ENCODE measurements at regions not wholly inside any gene's neighbourhood (a gene's known extent, or its start where the extent isn't known, plus 50 kb on each side); places are given as distances from the start of the nearest gene placed in this dataset.

DNA sequence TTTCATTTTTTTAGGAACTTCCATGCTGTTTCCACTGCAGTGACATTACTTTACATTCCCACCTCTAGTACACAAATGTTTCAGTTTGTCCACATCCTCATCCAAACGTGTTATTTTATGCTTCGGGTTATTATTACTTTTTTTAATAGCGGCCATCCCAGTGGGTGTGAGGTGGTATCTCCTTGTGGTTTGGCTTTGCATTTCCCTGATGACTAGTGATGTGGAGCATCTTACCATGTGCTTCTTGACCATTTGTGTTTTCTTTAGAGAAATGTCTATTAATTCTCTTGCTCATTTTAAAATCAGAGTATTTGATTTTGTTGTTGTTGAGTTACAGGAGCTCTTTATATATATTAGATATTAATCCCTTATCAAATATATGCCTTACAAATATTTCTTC is 70.3 kb upstream of the ANO1 start:
- H3K4me1 Mint-ChIP-seq = no peaks in the 10 kb centered on the region
- TF ChIP-seq EZH2 (IDR thresholded peaks at IDR 0.05; ENCODE audit: borderline replicate concordance, insufficient read depth, low read depth, low read length, poor library complexity, severe bottlenecking) = no peak
- TF ChIP-seq, protein P1, sequence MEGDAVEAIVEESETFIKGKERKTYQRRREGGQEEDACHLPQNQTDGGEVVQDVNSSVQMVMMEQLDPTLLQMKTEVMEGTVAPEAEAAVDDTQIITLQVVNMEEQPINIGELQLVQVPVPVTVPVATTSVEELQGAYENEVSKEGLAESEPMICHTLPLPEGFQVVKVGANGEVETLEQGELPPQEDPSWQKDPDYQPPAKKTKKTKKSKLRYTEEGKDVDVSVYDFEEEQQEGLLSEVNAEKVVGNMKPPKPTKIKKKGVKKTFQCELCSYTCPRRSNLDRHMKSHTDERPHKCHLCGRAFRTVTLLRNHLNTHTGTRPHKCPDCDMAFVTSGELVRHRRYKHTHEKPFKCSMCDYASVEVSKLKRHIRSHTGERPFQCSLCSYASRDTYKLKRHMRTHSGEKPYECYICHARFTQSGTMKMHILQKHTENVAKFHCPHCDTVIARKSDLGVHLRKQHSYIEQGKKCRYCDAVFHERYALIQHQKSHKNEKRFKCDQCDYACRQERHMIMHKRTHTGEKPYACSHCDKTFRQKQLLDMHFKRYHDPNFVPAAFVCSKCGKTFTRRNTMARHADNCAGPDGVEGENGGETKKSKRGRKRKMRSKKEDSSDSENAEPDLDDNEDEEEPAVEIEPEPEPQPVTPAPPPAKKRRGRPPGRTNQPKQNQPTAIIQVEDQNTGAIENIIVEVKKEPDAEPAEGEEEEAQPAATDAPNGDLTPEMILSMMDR (IDR thresholded peaks at IDR 0.05) = no peak
- CTCF ChIA-PET = no interaction called here
- no peaks in the 10 kb centered on the region for H3K9me3 Mint-ChIP-seq (ENCODE audit: insufficient read depth)
- POLR2A ChIA-PET = no interaction called here
- DNase-seq (no peak), ATAC-seq (ENCODE audit: low read depth) (no peak)
- peaks cover 0 to 5% (median 0%) of the 10 kb centered on the region in 4 experiments for H3K27me3 ChIP-seq (replicated peaks in 1 of 4; ENCODE audit: control extremely low read depth in 1 of 4, control insufficient read depth in 3 of 4, insufficient read depth in 4 of 4, low read length in 3 of 4)
- H3K9me3 ChIP-seq (ENCODE audit: control extremely low read depth in 1 of 3, control insufficient read depth in 2 of 3, insufficient read depth in 1 of 3, low read length in 2 of 3) = no peaks in the 10 kb centered on the region
- H3K9ac ChIP-seq (ENCODE audit: low read length) = no peak overlapping the region
- H3K27me3 Mint-ChIP-seq = no peaks in the 10 kb centered on the region
- H2AFZ ChIP-seq (ENCODE audit: insufficient read depth, low read depth, low read length, poor library complexity, severe bottlenecking) = no peak overlapping the region
- no peaks in the 10 kb centered on the region for H4K20me1 ChIP-seq (ENCODE audit: control insufficient read depth, insufficient read depth, low read length, poor library complexity, severe bottlenecking)
- H3K4me3 Mint-ChIP-seq = no peak overlapping the region
- H3K4me2 ChIP-seq (replicated peaks; ENCODE audit: low read depth, low read length, poor library complexity, severe bottlenecking) = no peak overlapping the region
- no peaks in the 10 kb centered on the region for H3K36me3 ChIP-seq (replicated peaks in 1 of 2; ENCODE audit: control extremely low read depth in 1 of 2, control insufficient read depth in 1 of 2, extremely low read depth in 1 of 2, insufficient read depth in 2 of 2, low read length in 1 of 2)
- intact Hi-C loops (cut with micrococcal nuclease) = no loop called here
- whole genome bisulfite sequencing (ENCODE audit: insufficient coverage) = no CpG with 5 or more reads among the region's 3 CpGs
- no peak overlapping the region for H3K27ac ChIP-seq (ENCODE audit: low read length in 2 of 2)
- H3K27ac Mint-ChIP-seq = no peak overlapping the region
- no peak overlapping the region for H3K4me3 ChIP-seq (ENCODE audit: control extremely low read depth in 1 of 5, extremely low read depth in 1 of 5, insufficient read depth in 1 of 5, low read depth in 2 of 5, low read length in 4 of 5)
- H3K79me2 ChIP-seq (ENCODE audit: control insufficient read depth, insufficient read depth, low read length) = no peaks in the 10 kb centered on the region
- H3K4me1 ChIP-seq (ENCODE audit: control insufficient read depth in 2 of 2, insufficient read depth in 2 of 2, low read length in 2 of 2) = no peaks in the 10 kb centered on the region

DNA sequence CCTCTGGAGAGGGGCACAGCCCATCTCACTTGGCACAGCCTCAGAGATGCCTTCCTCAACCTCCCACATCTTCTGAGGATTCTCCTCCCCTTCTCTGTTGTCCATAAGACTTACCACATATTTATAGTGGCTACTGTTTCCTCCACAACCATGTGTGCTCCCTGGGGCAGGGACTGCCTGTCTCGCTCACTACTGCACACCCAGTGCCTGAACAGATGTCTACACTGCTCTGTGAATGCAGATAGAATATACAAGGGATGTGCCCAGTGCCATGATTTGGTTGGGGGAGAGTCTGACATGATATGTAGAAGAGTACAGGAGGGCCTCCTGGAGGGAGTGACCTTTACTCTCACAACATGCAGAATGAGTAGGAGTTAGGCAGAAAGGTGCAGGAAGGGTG is 67.3 kb upstream of the ANO1 start:
- Histone ChIP-seq H3K9me3 (ENCODE audit: control extremely low read depth in 1 of 3, control insufficient read depth in 2 of 3, insufficient read depth in 1 of 3, low read length in 2 of 3) (no peaks in the 10 kb centered on the region), H3K9ac (ENCODE audit: low read length) (no peak overlapping the region), H3K4me3 (ENCODE audit: control extremely low read depth in 1 of 5, extremely low read depth in 1 of 5, insufficient read depth in 1 of 5, low read depth in 2 of 5, low read length in 4 of 5) (no peak overlapping the region), H3K27ac (ENCODE audit: low read length in 2 of 2) (no peak overlapping the region), H3K27me3 (replicated peaks in 1 of 4; ENCODE audit: control extremely low read depth in 1 of 4, control insufficient read depth in 3 of 4, insufficient read depth in 4 of 4, low read length in 3 of 4) (peaks cover 0 to 5% (median 0%) of the 10 kb centered on the region in 4 experiments), H3K79me2 (ENCODE audit: control insufficient read depth, insufficient read depth, low read length) (no peaks in the 10 kb centered on the region), H3K4me2 (replicated peaks; ENCODE audit: low read depth, low read length, poor library complexity, severe bottlenecking) (no peak overlapping the region), H3K36me3 (replicated peaks in 1 of 2; ENCODE audit: control extremely low read depth in 1 of 2, control insufficient read depth in 1 of 2, extremely low read depth in 1 of 2, insufficient read depth in 2 of 2, low read length in 1 of 2) (no peaks in the 10 kb centered on the region), H3K4me1 (ENCODE audit: control insufficient read depth in 2 of 2, insufficient read depth in 2 of 2, low read length in 2 of 2) (no peaks in the 10 kb centered on the region), H4K20me1 (ENCODE audit: control insufficient read depth, insufficient read depth, low read length, poor library complexity, severe bottlenecking) (no peaks in the 10 kb centered on the region), H2AFZ (ENCODE audit: insufficient read depth, low read depth, low read length, poor library complexity, severe bottlenecking) (no peak overlapping the region)
- ATAC-seq (ENCODE audit: low read depth) = no peak
- Mint-ChIP-seq H3K27ac (no peak overlapping the region), H3K4me1 (no peaks in the 10 kb centered on the region), H3K4me3 (no peak overlapping the region), H3K9me3 (ENCODE audit: insufficient read depth) (no peaks in the 10 kb centered on the region), H3K27me3 (no peaks in the 10 kb centered on the region)
- intact Hi-C loops (cut with micrococcal nuclease) = no loop called here
- no peak for DNase-seq
- no peak for TF ChIP-seq EZH2 (IDR thresholded peaks at IDR 0.05; ENCODE audit: borderline replicate concordance, insufficient read depth, low read depth, low read length, poor library complexity, severe bottlenecking)
- WGBS (ENCODE audit: insufficient coverage) = no CpG with 5 or more reads among the region's 1 CpG
- POLR2A ChIA-PET = no interaction called here
- CTCF ChIA-PET = no interaction called here
